GM18505 (cell line): ENCODE measurements at regions not wholly inside any gene's neighbourhood (a gene's known extent, or its start where the extent isn't known, plus 50 kb on each side); places are given as distances from the start of the nearest gene placed in this dataset.

Experiments used
- ATAC-seq: cut with Tn5 transposase; IDR thresholded peaks from one replicate; pipeline ENCODE4 v1.9.1; 2021; ENCODE audit not compliant: unreplicated experiment
- POLR2A ChIP-seq: IDR thresholded peaks from 4 replicates; pipeline ENCODE4 v1.6.1; 2011; ENCODE audit warnings: borderline replicate concordance; ENCODE audit not compliant: insufficient read depth, insufficient read length; ENCODE audit errors: extremely low read depth

DNA sequence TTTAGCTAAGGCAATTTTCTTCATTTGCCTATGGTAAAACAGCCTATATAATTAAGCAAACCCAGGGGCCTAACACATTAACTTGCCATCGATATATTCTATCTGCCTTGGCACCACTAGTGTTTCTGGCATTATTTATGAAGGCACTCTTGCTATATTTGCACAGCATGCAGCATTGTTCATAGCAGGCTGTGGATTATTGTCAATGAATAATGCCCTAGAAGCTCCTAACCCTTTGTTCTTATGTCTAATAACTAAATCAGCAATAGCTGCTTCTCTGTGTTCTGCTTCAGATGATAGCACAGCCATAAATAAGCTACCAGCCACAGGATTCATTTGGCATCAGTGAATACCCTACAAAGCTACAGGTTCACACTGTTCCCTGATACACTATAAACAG, 254.8 kb upstream of the STXBP5 start:
- no peak for TF ChIP-seq POLR2A
- no peak for ATAC-seq

DNA sequence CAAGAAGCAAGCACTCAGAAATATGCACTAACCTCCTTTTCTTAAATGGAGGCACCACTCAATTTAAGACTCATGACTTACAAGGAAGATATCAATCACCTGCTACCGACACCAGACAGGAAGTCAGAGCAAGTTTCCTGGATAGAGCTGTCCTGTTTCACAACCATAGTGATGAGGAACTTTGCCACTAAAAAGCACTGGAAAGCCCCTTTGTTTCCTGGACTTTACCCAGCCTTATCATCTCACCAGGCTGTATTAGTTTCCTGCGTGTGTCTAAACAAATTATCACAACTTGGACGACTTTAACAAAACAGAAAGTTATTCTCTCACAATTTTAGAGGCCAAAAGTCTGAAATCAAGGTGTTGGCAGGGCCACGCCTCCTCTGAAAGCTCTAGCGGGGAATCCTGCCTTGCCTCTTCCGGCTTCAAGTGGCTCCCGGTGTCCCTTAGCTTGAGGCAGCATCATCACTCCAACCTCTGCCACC, 253.8 kb upstream of the STXBP5 start:
- ATAC-seq: no peak
- no peak for TF ChIP-seq POLR2A

DNA sequence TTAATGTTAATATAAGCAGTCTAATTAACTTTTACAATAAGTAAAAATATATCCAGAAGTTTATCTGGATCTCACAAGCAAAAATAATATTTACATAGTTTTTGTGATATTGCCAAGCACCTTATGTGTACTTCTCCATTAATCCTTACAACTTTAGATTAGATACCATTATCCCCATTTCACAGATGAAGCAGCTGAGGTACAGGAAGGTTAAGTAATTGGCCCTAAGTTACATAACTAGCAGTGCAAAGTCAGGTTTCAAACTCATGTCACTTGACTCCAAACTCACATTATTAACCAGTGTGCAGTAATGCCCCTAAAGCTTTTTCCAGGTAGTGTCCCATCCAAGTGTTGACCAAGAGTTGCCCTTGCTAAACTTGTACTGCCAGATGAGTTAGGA, 248.6 kb upstream of the STXBP5 start:
- no peak for ATAC-seq
- TF ChIP-seq POLR2A: no peak

DNA sequence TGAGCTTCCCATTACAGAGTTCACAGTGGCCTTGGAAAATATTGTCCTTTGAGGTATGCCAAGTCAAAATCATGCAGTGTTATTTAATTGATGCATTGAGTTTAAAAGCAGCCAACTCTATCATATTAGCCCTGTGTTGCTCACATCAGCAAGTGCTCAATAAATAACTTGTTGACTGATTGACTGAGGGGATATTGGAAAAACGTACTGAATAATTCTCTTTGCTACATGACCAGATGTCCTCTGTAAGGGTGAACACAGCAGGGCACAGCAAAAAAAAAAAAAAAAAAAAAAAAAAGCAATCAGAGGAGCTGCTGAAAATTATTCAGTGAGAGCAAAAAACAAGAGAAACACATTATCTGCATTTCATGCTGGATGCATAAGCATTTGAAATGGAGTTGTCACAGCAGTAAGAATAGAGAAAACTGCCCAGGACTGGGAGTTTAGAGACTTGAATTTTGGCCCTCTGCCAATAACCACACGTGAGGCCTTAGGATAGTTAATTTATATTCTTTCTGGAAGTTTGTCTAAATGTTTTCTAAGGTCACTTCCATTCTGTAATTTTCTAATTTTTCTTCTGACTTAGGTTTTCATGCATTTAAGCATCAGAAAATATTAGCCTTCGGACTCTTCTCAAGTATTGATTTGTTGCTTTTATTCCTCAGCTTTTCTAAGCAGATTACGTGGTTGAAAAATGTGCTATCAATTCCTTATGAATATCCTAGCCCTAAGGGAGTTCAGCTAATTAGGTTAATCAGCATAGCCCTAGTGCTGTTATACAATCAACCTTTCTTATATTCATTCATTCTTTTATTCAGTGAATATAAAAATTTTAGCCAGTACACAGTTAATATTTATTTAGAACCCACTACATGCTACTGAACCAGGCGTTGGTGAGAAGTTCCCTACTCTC, 246.8 kb upstream of the STXBP5 start:
- no peak for ATAC-seq

DNA sequence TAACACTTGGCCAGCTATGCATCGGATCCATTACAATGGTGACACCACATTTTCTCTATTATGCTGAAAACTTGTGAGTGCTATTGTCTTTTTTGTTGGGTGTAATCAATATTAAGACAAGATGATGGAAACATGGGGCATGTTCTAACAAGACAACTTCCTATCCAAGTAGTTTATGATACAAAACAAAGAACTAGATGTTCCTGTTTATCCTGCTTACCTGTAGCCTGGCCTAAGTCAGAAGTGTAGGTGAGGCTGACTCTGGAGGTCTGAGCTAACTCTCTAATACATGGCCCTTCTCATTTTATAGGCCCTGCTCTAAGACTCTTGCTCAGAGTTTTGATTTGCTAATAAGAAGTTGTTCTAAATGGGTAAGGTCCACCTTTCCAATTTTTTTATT, 242.4 kb upstream of the STXBP5 start:
- TF ChIP-seq POLR2A: no peak
- no peak for ATAC-seq

More for the DNA sequence above, 246.8 kb upstream of the STXBP5 start:
- no peak for TF ChIP-seq POLR2A

DNA sequence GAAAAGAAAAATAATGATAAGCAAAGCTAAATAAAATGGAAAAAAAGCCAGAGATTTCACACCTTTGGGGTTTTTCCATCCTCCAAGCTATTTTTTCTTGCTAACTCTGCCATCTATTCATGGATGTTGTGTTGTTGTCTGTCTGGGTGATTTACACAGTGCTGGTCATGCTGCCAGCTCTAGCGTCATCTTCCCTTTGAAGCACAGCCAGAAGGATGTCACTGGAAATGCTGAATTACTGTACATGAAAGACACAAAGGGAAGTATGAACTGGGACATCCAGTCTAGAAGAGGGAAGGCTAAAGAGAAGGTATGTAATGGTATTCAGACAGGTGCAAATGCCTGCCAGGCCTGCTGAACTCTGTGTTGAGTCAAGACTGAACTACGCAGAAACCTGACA, 241.9 kb upstream of the STXBP5 start:
- TF ChIP-seq POLR2A: no peak
- no peak for ATAC-seq

DNA sequence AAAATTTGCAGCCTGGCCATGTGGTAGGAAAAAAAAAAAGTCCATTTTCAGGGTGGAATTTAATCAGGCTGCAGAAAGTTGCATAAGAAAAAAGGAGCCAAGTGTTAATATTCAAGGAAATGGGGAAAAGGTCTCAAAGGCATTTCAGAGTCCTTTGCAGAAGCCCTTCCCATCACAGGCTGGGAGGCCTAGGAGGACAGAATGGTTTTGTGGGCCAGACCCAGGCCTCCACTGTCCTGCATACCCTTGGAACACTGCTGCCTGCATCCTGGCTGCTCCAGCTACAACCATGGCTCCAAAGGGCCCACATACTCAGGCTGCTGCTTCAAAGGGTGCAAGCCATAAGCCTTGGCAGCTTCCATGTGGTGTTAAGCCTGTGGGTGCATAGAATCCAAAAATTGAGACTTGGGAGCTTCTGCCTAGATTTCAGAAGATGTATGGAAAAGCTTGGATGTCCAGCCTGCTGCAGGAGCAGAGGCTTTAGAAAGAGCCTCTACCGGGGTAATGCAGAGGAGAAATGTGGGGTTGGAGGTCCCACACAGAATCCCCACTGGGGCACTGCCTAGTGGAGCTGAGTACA, 239.0 kb upstream of the STXBP5 start:
- TF ChIP-seq POLR2A: no peak
- no peak for ATAC-seq

DNA sequence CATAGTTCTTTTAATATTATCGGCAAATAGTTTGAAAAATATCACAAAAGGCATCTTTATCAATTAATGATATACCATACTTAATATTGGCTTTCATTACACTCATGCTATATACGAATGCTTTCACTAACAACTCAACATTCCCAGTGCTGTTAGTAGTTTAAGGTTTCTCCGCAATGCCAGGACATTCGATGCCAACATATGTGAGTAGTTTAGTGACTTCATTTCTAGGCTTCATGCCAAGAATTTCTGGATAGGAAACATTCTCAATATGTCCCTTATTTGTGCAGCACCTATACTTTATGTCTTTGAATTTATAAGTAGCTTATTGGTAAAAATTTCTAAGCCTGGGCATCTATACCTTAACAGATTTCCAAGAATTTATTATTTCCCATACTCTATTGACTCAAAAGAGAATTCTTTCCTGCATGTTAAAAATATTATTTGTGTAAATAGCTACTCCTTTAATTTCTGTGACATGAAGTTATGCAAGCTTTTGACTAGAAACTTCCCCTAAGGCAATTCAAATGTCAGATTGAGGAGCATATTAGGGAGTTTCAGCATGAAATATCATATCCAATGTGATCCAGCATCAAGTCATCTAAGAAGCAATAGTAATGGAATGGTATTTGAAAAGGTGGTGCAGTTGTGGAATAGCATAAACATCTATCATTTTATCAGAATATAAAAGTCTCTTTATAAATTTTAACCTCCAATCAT, 236.0 kb upstream of the STXBP5 start:
- TF ChIP-seq POLR2A: no peak
- ATAC-seq: no peak

DNA sequence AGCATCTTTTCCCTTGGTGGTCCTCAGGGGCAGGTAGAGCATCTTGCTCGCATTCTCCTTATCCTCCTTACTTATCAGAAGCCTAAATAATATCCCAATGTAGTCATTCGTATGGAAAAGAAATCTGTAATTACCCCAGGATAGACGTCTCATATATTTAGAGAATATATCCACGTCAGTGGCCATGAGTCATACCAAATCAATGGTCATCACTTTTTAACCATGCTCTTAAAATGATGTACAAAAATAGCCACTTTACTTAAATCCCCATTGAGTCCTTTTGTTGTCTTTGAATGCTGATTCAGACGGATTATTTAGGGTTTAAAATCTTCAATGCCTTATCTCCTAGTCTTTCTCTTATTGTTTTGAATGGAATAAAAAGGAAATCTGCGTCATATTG, 231.7 kb upstream of the STXBP5 start:
- no peak for TF ChIP-seq POLR2A
- no peak for ATAC-seq

DNA sequence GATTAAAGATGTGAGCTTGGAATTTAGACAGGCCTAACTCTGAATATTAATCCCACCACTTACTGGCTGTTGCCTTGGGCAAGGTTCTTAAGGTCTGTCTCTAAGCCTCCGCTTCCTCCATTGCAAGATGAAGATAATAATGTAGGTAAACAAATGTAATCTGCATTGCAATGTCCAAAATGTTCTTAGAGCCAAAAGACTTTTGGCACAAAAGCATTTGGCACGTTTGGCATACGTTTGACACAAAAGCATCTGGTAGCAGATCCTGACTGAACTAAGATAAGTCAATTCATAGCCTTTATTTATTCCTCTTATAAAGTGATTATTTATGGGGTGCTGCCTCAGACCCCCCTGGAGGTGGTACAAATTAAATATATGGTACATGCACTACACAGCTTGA, 229.9 kb upstream of the STXBP5 start:
- no peak for TF ChIP-seq POLR2A
- no peak for ATAC-seq

DNA sequence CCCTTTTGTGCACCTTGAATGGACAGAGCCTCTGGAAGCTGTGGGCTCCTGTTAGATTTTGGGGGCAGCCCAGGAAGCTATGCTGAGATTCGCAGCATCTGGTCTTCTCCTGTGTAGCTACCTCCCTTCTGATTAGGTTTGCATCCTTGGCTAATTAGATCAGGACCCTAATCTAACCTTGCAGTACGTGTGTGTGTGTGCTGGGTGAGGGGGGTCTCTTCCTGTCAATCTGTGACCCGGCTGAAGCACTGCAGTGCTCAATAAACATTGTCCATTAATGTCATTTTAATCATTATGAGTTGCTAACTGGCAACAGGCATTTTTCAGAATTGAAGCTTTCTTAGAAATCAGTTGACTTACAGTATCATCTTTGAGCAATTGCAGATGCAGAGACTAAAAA, 229.1 kb upstream of the STXBP5 start:
- no peak for ATAC-seq
- no peak for TF ChIP-seq POLR2A

DNA sequence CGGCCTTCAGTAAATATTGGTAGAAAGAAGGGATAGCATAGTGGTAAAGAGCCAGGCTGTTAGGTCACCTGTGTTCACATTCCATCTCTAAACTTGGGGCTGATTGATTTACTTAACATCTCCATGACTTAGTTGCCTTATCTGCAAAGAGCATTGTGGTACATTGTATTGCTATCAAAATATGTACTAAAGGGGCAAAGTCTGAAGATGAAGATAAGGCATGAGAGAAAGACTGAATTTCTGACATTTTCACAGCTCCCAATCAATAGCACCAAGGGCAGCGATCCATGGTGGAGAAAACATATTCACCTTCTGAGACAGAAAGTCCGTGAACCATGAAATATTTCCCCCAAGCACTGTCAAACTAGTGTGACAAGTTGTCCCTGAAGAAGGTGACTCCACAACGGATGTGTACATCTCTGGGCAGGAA, 223.3 kb upstream of the STXBP5 start:
- no peak for TF ChIP-seq POLR2A
- ATAC-seq: no peak

DNA sequence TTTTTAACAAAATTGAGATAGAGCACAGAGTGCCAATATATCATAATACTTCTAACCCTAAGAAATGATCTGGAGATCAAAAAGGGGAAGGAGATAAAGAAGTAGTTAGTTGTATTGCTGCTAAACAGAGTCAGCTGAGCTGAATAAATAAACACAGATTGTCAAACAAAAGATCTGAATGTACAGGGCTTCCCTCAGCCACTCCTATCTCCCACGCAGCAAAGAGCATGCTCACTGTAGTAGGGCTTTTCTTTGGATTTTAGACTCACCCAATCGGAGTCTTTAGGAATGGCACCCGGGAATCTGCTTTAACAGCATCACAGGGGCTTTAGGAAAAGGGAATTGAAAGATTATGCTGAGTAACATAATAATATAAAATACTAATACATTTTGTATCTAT, 222.2 kb upstream of the STXBP5 start:
- ATAC-seq: no peak
- no peak for TF ChIP-seq POLR2A
